OCI-LY3 (cell line): ENCODE measurements at regions not wholly inside any gene's neighbourhood (a gene's known extent, or its start where the extent isn't known, plus 50 kb on each side); places are given as distances from the start of the nearest gene placed in this dataset.

Experiments used
- H2AFZ ChIP-seq: fragments of 200-600, 300-600 bp; shearing (Covaris generic); 2 replicates; pipeline ENCODE4 v1.6.0; 2014; ENCODE audit warnings: antibody characterized with exemption, low read depth, low read length
- H3K27ac ChIP-seq: fragments of 200-600, 300-600 bp; sonication (generic); 2 replicates; pipeline ENCODE4 v1.5.1; 2014; ENCODE audit warnings: mild to moderate bottlenecking, low read length, moderate library complexity, mixed read lengths
- H3K27me3 ChIP-seq: fragments of 200-600, 300-600 bp; sonication (generic); 2 replicates; pipeline ENCODE4 v1.6.1; 2014; ENCODE audit warnings: low read depth, low read length, mixed read lengths
- H3K36me3 ChIP-seq: fragments of 200-600, 300-600 bp; sonication (generic); replicated peaks from 2 replicates; pipeline ENCODE3; 2014; ENCODE audit warnings: low read depth, low read length, mixed read lengths
- H3K4me1 ChIP-seq: fragments of 300-600, 200-600 bp; sonication (generic); 2 replicates; pipeline ENCODE4 v1.6.1; 2014; ENCODE audit warnings: low read length, mixed read lengths
- H3K4me2 ChIP-seq: fragments of 200-600, 300-600 bp; sonication (generic); 2 replicates; pipeline ENCODE4 v1.6.1; 2014; ENCODE audit warnings: low read length, mixed read lengths
- H3K4me3 ChIP-seq: fragments of 300-600, 200-600 bp; sonication (generic); 2 replicates; pipeline ENCODE4 v1.5.1; 2014; ENCODE audit warnings: antibody characterized with exemption, mild to moderate bottlenecking, low read length, moderate library complexity
- H3K79me2 ChIP-seq: fragments of 300-600, 200-600 bp; shearing (Covaris generic); 2 replicates; pipeline ENCODE4 v1.6.1; 2014; ENCODE audit warnings: mild to moderate bottlenecking, low read length, mixed read lengths
- H3K9ac ChIP-seq: fragments of 300-600, 200-600 bp; shearing (Covaris generic); 2 replicates; pipeline ENCODE4 v1.6.0; 2014; ENCODE audit warnings: mild to moderate bottlenecking, low read length, moderate library complexity
- H3K9me3 ChIP-seq: fragments of 200-600, 300-600 bp; shearing (Covaris generic); 2 replicates; pipeline ENCODE4 v1.6.1; 2014; ENCODE audit warnings: low read length, mixed read lengths; ENCODE audit not compliant: insufficient read depth
- H4K20me1 ChIP-seq: fragments of 200-600, 300-600 bp; sonication (generic); 2 replicates; pipeline ENCODE4 v1.6.1; 2016; ENCODE audit warnings: low read length, mixed read lengths; ENCODE audit not compliant: insufficient read depth
- EZH2phosphoT487 ChIP-seq: fragments of 200-600 bp; shearing (Covaris generic); IDR thresholded peaks from 2 replicates; pipeline ENCODE4 v1.6.1; 2018; ENCODE audit warnings: antibody characterized with exemption, mixed run types, low read depth
- TF ChIP-seq, protein P1 (sequence below): fragments of 200-600, 300-600 bp; sonication (generic); IDR thresholded peaks from 2 replicates; pipeline ENCODE4 v1.5.1; 2014; ENCODE audit warnings: antibody characterized with exemption, low read length, low read depth

- Histone ChIP-seq H3K27me3 (no peaks in the 10 kb centered on the region), H4K20me1 (no peaks in the 10 kb centered on the region), H3K9ac (no peak overlapping the region), H3K4me2 (no peak overlapping the region), H3K4me1 (peaks cover 6% of the 10 kb centered on the region; the same call in 1 of the 2 replicates), H3K9me3 (no peaks in the 10 kb centered on the region), H3K4me3 (no peak overlapping the region), H3K36me3 (no peaks in the 10 kb centered on the region), H3K79me2 (no peaks in the 10 kb centered on the region), H2AFZ (no peak overlapping the region), H3K27ac (no peak overlapping the region)
- TF ChIP-seq, protein P1, sequence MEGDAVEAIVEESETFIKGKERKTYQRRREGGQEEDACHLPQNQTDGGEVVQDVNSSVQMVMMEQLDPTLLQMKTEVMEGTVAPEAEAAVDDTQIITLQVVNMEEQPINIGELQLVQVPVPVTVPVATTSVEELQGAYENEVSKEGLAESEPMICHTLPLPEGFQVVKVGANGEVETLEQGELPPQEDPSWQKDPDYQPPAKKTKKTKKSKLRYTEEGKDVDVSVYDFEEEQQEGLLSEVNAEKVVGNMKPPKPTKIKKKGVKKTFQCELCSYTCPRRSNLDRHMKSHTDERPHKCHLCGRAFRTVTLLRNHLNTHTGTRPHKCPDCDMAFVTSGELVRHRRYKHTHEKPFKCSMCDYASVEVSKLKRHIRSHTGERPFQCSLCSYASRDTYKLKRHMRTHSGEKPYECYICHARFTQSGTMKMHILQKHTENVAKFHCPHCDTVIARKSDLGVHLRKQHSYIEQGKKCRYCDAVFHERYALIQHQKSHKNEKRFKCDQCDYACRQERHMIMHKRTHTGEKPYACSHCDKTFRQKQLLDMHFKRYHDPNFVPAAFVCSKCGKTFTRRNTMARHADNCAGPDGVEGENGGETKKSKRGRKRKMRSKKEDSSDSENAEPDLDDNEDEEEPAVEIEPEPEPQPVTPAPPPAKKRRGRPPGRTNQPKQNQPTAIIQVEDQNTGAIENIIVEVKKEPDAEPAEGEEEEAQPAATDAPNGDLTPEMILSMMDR, result no peak
- TF ChIP-seq EZH2phosphoT487, result no peak
Observed at GRCh38 chr9:99288830-99289229, 66.7 kb downstream of the SEC61B start.

- no peak for TF ChIP-seq EZH2phosphoT487
- Histone ChIP-seq H3K4me1 (peaks cover 25% of the 10 kb centered on the region), H3K27ac (no peak overlapping the region), H3K27me3 (no peaks in the 10 kb centered on the region), H3K79me2 (no peaks in the 10 kb centered on the region), H3K9ac (no peak overlapping the region), H4K20me1 (no peaks in the 10 kb centered on the region), H3K9me3 (no peaks in the 10 kb centered on the region), H2AFZ (no peak overlapping the region), H3K36me3 (no peaks in the 10 kb centered on the region), H3K4me3 (no peak overlapping the region), H3K4me2 (peak overlapping the region; percentile 13)
Observed at GRCh38 chr9:99294850-99295461, 72.9 kb downstream of the SEC61B start.

GRCh38 chr9:99296291-99296951, 74.3 kb downstream of the SEC61B start:
- Histone ChIP-seq H3K4me1 (peaks cover 25% of the 10 kb centered on the region), H3K36me3 (no peaks in the 10 kb centered on the region), H3K4me3 (peak overlapping the region; percentile 44), H3K9me3 (no peaks in the 10 kb centered on the region), H3K9ac (no peak overlapping the region), H3K27me3 (no peaks in the 10 kb centered on the region), H3K27ac (no peak overlapping the region), H2AFZ (no peak overlapping the region), H4K20me1 (no peaks in the 10 kb centered on the region), H3K4me2 (peak overlapping the region; percentile 44), H3K79me2 (no peaks in the 10 kb centered on the region)
- TF ChIP-seq, protein P1, result no peak
- TF ChIP-seq EZH2phosphoT487, result no peak

DNA sequence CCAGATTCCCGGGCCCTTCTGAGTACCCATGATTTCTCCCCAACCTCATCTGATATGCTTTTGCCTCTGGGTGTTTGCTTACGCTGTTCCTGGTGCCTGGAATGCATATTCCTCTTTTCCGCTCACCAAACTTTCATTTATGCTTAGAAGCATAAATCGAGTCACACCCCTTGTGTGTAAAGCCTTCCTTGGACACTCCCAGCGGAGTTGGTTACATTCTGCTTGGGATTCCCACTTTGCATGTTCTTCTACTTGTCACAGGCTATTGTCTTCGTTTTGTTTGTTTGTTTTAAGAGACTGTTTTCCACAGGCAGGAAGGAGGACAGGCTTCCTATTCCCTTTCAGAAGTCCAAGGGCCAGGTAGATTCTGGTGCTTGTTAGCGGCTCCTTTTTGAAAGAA, 76.5 kb downstream of the SEC61B start:
- Histone ChIP-seq H3K4me2 (no peak overlapping the region), H3K4me3 (no peak overlapping the region), H3K4me1 (peaks cover 25% of the 10 kb centered on the region), H2AFZ (no peak overlapping the region), H3K79me2 (no peaks in the 10 kb centered on the region), H4K20me1 (no peaks in the 10 kb centered on the region), H3K27ac (no peak overlapping the region), H3K36me3 (no peaks in the 10 kb centered on the region), H3K27me3 (no peaks in the 10 kb centered on the region), H3K9ac (no peak overlapping the region), H3K9me3 (no peaks in the 10 kb centered on the region)
- TF ChIP-seq, protein P1, result no peak
- TF ChIP-seq EZH2phosphoT487, result no peak
